ACHN (cell line): ENCODE measurements at regions not wholly inside any gene's neighbourhood (a gene's known extent, or its start where the extent isn't known, plus 50 kb on each side); places are given as distances from the start of the nearest gene placed in this dataset.

ENCODE experiments used
- DNase-seq: peaks from one replicate; pipeline ENCODE4 v3.0.0-alpha.2; 2015
- in situ Hi-C: cut with HindIII; loops from 2 replicates; pipeline ENCODE4 v1.10.0; 2017; ENCODE audit warnings: low sequenced_read_pairs, low pct_ligation_motif_present, low pct_unique_long_range_greater_than_20kb

GRCh38 chr18:60643009-60643408 lies 270.4 kb upstream of the MC4R start:
- in situ Hi-C loops: no loop called here
- DNase-seq: no peak

- no peak for DNase-seq
- in situ Hi-C loops: no loop called here
Measured at GRCh38 chr18:60646725-60647124, 274.1 kb upstream of the MC4R start.

GRCh38 chr18:60649107-60649506 lies 276.5 kb upstream of the MC4R start:
- no peak for DNase-seq
- in situ Hi-C loops: no loop called here

GRCh38 chr18:60649842-60650536 lies 277.4 kb upstream of the MC4R start:
- in situ Hi-C loops: no loop called here
- DNase-seq: no peak

- in situ Hi-C loops: no loop called here
- no peak for DNase-seq
Measured at GRCh38 chr18:60654298-60654697, 281.7 kb upstream of the MC4R start.

- no peak for DNase-seq
- in situ Hi-C loops: no loop called here
Measured at GRCh38 chr18:60656553-60656952, 284.0 kb upstream of the MC4R start.

- DNase-seq: no peak
- in situ Hi-C loops: no loop called here
Measured at GRCh38 chr18:60662491-60662890, 289.9 kb upstream of the MC4R start.

- no peak for DNase-seq
- in situ Hi-C loops: no loop called here
Measured at GRCh38 chr18:60663060-60663989, 290.8 kb upstream of the MC4R start.

GRCh38 chr18:60664736-60665135 lies 292.2 kb upstream of the MC4R start:
- in situ Hi-C loops: no loop called here
- DNase-seq: no peak

GRCh38 chr18:60667016-60667415 lies 294.4 kb upstream of the MC4R start:
- in situ Hi-C loops: no loop called here
- no peak for DNase-seq

GRCh38 chr18:60668583-60668982 lies 296.0 kb upstream of the MC4R start:
- DNase-seq: no peak
- in situ Hi-C loops: no loop called here

GRCh38 chr18:60669938-60670337 lies 297.4 kb upstream of the MC4R start:
- DNase-seq: no peak
- in situ Hi-C loops: no loop called here

- in situ Hi-C loops: no loop called here
- DNase-seq: no peak
Measured at GRCh38 chr18:60671021-60671420, 298.4 kb upstream of the MC4R start.

- in situ Hi-C loops: no loop called here
- DNase-seq: no peak
Measured at GRCh38 chr18:60675126-60675525, 302.6 kb upstream of the MC4R start.

- no peak for DNase-seq
- in situ Hi-C loops: no loop called here
Measured at GRCh38 chr18:60675801-60676200, 303.2 kb upstream of the MC4R start.

- DNase-seq: no peak
- in situ Hi-C loops: no loop called here
Measured at GRCh38 chr18:60676815-60677214, 304.2 kb upstream of the MC4R start.

GRCh38 chr18:60684843-60685513 lies 312.4 kb upstream of the MC4R start:
- DNase-seq: peak; percentile 14
- in situ Hi-C loops: no loop called here

- in situ Hi-C loops: no loop called here
- DNase-seq: no peak
Measured at GRCh38 chr18:60686142-60686541, 313.6 kb upstream of the MC4R start.

- no peak for DNase-seq
- in situ Hi-C loops: no loop called here
Measured at GRCh38 chr18:60691061-60691460, 318.5 kb upstream of the MC4R start.
